SK-N-SH (cell line): ENCODE measurements at regions not wholly inside any gene's neighbourhood (a gene's known extent, or its start where the extent isn't known, plus 50 kb on each side); places are given as distances from the start of the nearest gene placed in this dataset.
"Not testable (repeated sequence)": the region's sequence is repeated elsewhere in the genome, so short reads cannot be mapped to it uniquely, and the experiment has no call there.

ENCODE experiments used
- CTCF ChIA-PET: fragments of 300-600, 350-600 bp; formaldehyde crosslinking; extraction: SDS; loops from one replicate; lab custom pipeline; 2021; lab: Yijun Ruan, JAX
- POLR2A ChIA-PET: fragments of 350-600 bp; sonication (Branson Sonifier 250); formaldehyde crosslinking; extraction: SDS; loops from one replicate; lab custom pipeline; 2020; ENCODE audit warnings: antibody characterized with exemption, inconsistent platforms; lab: Yijun Ruan, JAX
- DNase-seq: peaks from one replicate; pipeline ENCODE4 v3.0.0; 2012
- H2AFZ ChIP-seq: fragments of 200-600 bp; sonication (generic); 2 replicates; pipeline ENCODE4 v1.8.1; 2016; ENCODE audit warnings: antibody characterized with exemption, mild to moderate bottlenecking, low read depth
- H3F3A ChIP-seq: fragments of 200-600 bp; sonication (generic); replicated peaks from 2 replicates; pipeline ENCODE3; 2016; ENCODE audit warnings: antibody characterized with exemption, mild to moderate bottlenecking; ENCODE audit not compliant: insufficient read depth
- H3K27ac ChIP-seq, 2 experiments: fragments of 200-500 bp in 1 of 2; fragments of 200-600 bp in 1 of 2; sonication (Bioruptor generic) in 1 of 2; sonication (generic), shearing (Covaris generic) in 1 of 2; 2 replicates each; pipeline versions ENCODE4 v1.5.1 to v1.6.1; 2014 to 2016; ENCODE audit warnings: low read depth in 2 of 2, inconsistent platforms in 1 of 2, low read length in 1 of 2, mild to moderate bottlenecking in 1 of 2, mixed read lengths in 1 of 2
- H3K27me3 ChIP-seq: fragments of 200-600 bp; sonication (generic), shearing (Covaris generic); 2 replicates; pipeline ENCODE4 v1.6.1; 2016; ENCODE audit warnings: mixed run types; ENCODE audit not compliant: insufficient read depth
- H3K36me3 ChIP-seq, 2 experiments: fragments of 200-500 bp in 1 of 2; fragments of 200-600 bp in 1 of 2; sonication (Bioruptor generic) in 1 of 2; sonication (generic) in 1 of 2; replicated peaks in 1 of 2; 2 replicates each; pipeline versions ENCODE3 to v1.5.1; 2014 to 2016; ENCODE audit warnings: low read length in 1 of 2, mild to moderate bottlenecking in 1 of 2; ENCODE audit not compliant: insufficient read depth in 2 of 2, control insufficient read depth in 1 of 2
- H3K4me1 ChIP-seq, 2 experiments: fragments of 200-500 bp in 1 of 2; fragments of 200-600 bp in 1 of 2; sonication (Bioruptor generic) in 1 of 2; sonication (generic), shearing (Covaris generic) in 1 of 2; 2 replicates each; pipeline versions ENCODE4 v1.5.1 to v1.6.1; 2014 to 2016; ENCODE audit warnings: low read depth in 1 of 2, low read length in 1 of 2, mixed run types in 1 of 2; ENCODE audit not compliant: insufficient read depth in 2 of 2, control insufficient read depth in 1 of 2
- H3K4me2 ChIP-seq: fragments of 200-600 bp; sonication (generic), shearing (Covaris generic); 2 replicates; pipeline ENCODE4 v1.6.1; 2017; ENCODE audit warnings: mixed run types
- H3K4me3 ChIP-seq, 2 experiments: fragments of 200-500 bp in 1 of 2; fragments of 200-600 bp in 1 of 2; sonication (Bioruptor generic) in 1 of 2; sonication (generic), shearing (Covaris generic) in 1 of 2; 2 replicates each; pipeline versions ENCODE4 v1.5.1 to v1.8.1; 2014 to 2016; ENCODE audit warnings: low read depth in 2 of 2, inconsistent platforms in 1 of 2, low read length in 1 of 2, mild to moderate bottlenecking in 1 of 2, mixed read lengths in 1 of 2, moderate library complexity in 1 of 2
- H3K79me2 ChIP-seq: fragments of 200-600 bp; sonication (generic); 2 replicates; pipeline ENCODE4 v1.8.1; 2017; ENCODE audit warnings: mild to moderate bottlenecking; ENCODE audit not compliant: insufficient read depth
- H3K9ac ChIP-seq: fragments of 200-600 bp; sonication (generic); 2 replicates; pipeline ENCODE4 v1.6.1; 2017; ENCODE audit warnings: mixed run types
- H3K9me2 ChIP-seq: fragments of 200-600 bp; sonication (generic); 2 replicates; pipeline ENCODE4 v1.6.1; 2017; ENCODE audit warnings: mixed run types
- H3K9me3 ChIP-seq: fragments of 200-600 bp; sonication (generic); 2 replicates; pipeline ENCODE4 v1.6.1; 2017; ENCODE audit warnings: mixed run types, mild to moderate bottlenecking, moderate library complexity
- H4K20me1 ChIP-seq: fragments of 200-600 bp; sonication (generic); 2 replicates; pipeline ENCODE4 v1.6.1; 2017; ENCODE audit warnings: mild to moderate bottlenecking, mixed run types; ENCODE audit not compliant: insufficient read depth
- EZH2phosphoT487 ChIP-seq: fragments of 200-600 bp; sonication (generic); IDR thresholded peaks from 2 replicates; pipeline ENCODE4 v1.6.1; 2017; ENCODE audit warnings: low read depth, mixed run types, mild to moderate bottlenecking, antibody characterized with exemption, moderate library complexity, borderline replicate concordance
- MEF2A ChIP-seq: IDR thresholded peaks from 2 replicates; pipeline ENCODE4 v1.4.0; 2012; ENCODE audit warnings: low read depth, borderline replicate concordance
- MXI1 ChIP-seq: IDR thresholded peaks from 2 replicates; pipeline ENCODE4 v1.6.1; 2012; ENCODE audit warnings: mild to moderate bottlenecking, low read depth, low read length, improper control_type of control experiment
- NFIC ChIP-seq: IDR thresholded peaks from 2 replicates; pipeline ENCODE4 v1.4.0; 2012; ENCODE audit warnings: borderline replicate concordance
- POLR2AphosphoS5 ChIP-seq: IDR thresholded peaks from 2 replicates; pipeline ENCODE4 v1.6.1; 2012; ENCODE audit warnings: low read depth, low read length
- RFX5 ChIP-seq: IDR thresholded peaks from 2 replicates; pipeline ENCODE4 v1.6.1; 2012; ENCODE audit warnings: mild to moderate bottlenecking, improper control_type of control experiment, low read length
- RXRA ChIP-seq: IDR thresholded peaks from 2 replicates; pipeline ENCODE4 v1.4.0; 2012; ENCODE audit warnings: low read depth, mild to moderate bottlenecking, borderline replicate concordance
- TCF12 ChIP-seq: IDR thresholded peaks from 2 replicates; pipeline ENCODE4 v1.4.0; 2012
- TEAD4 ChIP-seq: IDR thresholded peaks from 2 replicates; pipeline ENCODE4 v1.4.0; 2012; ENCODE audit warnings: mild to moderate bottlenecking, borderline replicate concordance; ENCODE audit not compliant: insufficient read depth
- WGBS: methylation state at CpG from one replicate; pipeline ENCODE4 v1.1.6; 2017; ENCODE audit warnings: low lambda C conversion rate; 5-methylcytosine and 5-hydroxymethylcytosine counted together
- TF ChIP-seq, protein P1 (sequence below): IDR thresholded peaks from 2 replicates; pipeline ENCODE4 v1.4.0; 2012; ENCODE audit warnings: low read depth
- TF ChIP-seq, protein P2 (sequence below): fragments of 200-600 bp; sonication (generic); IDR thresholded peaks from 2 replicates; pipeline ENCODE4 v1.6.1; 2017; ENCODE audit warnings: antibody characterized with exemption, mild to moderate bottlenecking, moderate library complexity

DNA sequence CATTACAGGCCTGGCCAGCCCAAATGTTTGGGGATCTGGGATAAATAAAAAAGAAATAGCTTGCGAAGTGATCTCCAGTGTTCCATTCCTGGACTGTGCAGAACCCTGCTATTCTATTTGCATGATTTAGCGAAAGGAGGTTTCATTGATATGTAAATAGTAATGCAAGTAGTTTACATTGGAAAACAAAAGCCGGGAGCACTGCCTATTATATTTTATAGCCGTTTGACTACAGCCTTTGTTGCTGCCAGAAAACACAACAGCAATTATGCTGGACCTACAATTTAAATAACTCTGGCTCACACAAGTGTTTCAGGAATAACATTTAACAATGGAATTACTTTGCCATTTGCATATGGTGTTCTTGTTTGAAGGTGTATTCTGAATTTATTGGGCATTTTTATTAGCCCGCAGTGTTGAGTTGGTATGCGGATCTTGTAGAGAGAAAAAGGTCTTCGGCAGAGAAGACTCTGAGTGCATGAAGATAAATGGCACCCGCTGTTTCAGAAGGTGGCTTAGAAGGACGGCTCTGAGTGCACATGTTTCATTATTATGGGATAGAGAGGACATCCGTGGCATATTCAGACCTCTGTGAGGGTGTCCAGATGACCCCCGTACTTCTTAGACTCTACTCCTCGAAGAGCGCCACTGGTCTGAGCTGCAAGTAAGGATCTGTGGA, 315.0 kb downstream of the BRD1 start:
- 35% methylated on average over 13 of the region's 13 CpGs for WGBS

DNA sequence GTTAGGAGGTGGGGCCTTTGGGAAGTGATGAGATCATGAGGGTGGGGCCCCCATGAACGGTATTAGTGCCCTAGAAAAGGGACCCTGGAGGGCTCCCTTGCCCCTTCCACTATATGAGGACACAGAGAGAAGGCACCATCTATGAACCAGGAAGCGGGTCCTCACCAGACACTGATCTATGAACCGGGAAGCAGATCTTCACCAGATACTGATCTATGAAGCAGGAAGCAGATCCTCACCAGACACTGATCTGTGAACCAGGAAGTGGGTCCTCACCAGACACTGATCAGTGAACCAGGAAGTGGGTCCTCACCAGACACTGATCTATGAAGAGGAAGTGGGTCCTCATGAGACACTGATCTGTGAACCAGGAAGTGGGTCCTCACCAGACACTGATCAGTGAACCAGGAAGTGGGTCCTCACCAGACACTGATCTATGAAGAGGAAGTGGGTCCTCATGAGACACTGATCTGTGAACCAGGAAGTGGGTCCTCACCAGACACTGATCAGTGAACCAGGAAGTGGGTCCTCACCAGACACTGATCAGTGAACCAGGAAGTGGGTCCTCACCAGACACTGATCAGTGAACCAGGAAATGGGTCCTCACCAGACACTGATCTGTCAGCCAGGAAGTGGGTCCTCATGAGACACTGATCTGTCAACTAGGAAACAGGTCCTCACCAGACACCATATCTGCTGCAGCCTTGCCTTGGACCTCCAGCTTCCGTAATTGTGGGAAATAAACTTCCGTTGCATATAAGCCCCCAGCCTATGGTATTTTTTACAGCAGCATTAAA, 316.1 kb downstream of the BRD1 start:
- H3K9me3 ChIP-seq, H3K79me2 ChIP-seq, H2AFZ ChIP-seq, CTCF ChIA-PET, H3K27me3 ChIP-seq, H3F3A ChIP-seq, H4K20me1 ChIP-seq, H3K27ac ChIP-seq, H3K9ac ChIP-seq, H3K9me2 ChIP-seq, POLR2A ChIA-PET, H3K4me3 ChIP-seq, H3K4me2 ChIP-seq, DNase-seq, H3K36me3 ChIP-seq, H3K4me1 ChIP-seq: not testable (repeated sequence)
- 7% methylated on average over 5 of the region's 5 CpGs for WGBS

More for the DNA sequence above, 315.0 kb downstream of the BRD1 start:
- no peaks in the 10 kb centered on the region for H3K36me3 ChIP-seq
- no peaks in the 10 kb centered on the region for H3K9me2 ChIP-seq
- H3K9me3 ChIP-seq, result no peaks in the 10 kb centered on the region; the same call in 1 of the 2 replicates
- H3K27me3 ChIP-seq, result no peaks in the 10 kb centered on the region
- H3K4me1 ChIP-seq, result no peaks in the 10 kb centered on the region
- H3K4me3 ChIP-seq, result no peak overlapping the region
- H3K79me2 ChIP-seq, result no peaks in the 10 kb centered on the region
- H2AFZ ChIP-seq, result no peak overlapping the region
- H3F3A ChIP-seq, result no peaks in the 10 kb centered on the region
- no peak for DNase-seq
- ChIA-PET POLR2A (no interaction called here), CTCF (no interaction called here)
- no peak overlapping the region for H3K4me2 ChIP-seq
- H4K20me1 ChIP-seq, result no peaks in the 10 kb centered on the region
- TF ChIP-seq RXRA (no peak), MXI1 (no peak), POLR2AphosphoS5 (no peak), EZH2phosphoT487 (no peak), MEF2A (no peak), NFIC (no peak)
- TF ChIP-seq, protein P1, sequence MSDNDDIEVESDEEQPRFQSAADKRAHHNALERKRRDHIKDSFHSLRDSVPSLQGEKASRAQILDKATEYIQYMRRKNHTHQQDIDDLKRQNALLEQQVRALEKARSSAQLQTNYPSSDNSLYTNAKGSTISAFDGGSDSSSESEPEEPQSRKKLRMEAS, result no peak
- TF ChIP-seq, protein P2, sequence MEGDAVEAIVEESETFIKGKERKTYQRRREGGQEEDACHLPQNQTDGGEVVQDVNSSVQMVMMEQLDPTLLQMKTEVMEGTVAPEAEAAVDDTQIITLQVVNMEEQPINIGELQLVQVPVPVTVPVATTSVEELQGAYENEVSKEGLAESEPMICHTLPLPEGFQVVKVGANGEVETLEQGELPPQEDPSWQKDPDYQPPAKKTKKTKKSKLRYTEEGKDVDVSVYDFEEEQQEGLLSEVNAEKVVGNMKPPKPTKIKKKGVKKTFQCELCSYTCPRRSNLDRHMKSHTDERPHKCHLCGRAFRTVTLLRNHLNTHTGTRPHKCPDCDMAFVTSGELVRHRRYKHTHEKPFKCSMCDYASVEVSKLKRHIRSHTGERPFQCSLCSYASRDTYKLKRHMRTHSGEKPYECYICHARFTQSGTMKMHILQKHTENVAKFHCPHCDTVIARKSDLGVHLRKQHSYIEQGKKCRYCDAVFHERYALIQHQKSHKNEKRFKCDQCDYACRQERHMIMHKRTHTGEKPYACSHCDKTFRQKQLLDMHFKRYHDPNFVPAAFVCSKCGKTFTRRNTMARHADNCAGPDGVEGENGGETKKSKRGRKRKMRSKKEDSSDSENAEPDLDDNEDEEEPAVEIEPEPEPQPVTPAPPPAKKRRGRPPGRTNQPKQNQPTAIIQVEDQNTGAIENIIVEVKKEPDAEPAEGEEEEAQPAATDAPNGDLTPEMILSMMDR, result no peak
- H3K27ac ChIP-seq, result no peak overlapping the region
- H3K9ac ChIP-seq, result no peak overlapping the region

GRCh38 chr22:49510718-49511117, 317.0 kb downstream of the BRD1 start:
- Histone ChIP-seq H3K27me3 (no peaks in the 10 kb centered on the region), H3K9me3 (no peaks in the 10 kb centered on the region; the same call in 1 of the 2 replicates), H3F3A (no peaks in the 10 kb centered on the region), H3K9ac (no peak overlapping the region), H3K36me3 (no peaks in the 10 kb centered on the region), H3K9me2 (no peaks in the 10 kb centered on the region), H3K27ac (no peak overlapping the region), H3K4me2 (no peak overlapping the region), H3K79me2 (no peaks in the 10 kb centered on the region), H3K4me3 (no peak overlapping the region), H2AFZ (no peak overlapping the region), H3K4me1 (no peaks in the 10 kb centered on the region), H4K20me1 (no peaks in the 10 kb centered on the region)
- ChIA-PET POLR2A (no interaction called here), CTCF (no interaction called here)
- WGBS, result 9% methylated on average over 1 of the region's 1 CpG
- no peak for TF ChIP-seq MXI1
- no peak for TF ChIP-seq TCF12
- TF ChIP-seq TEAD4, result no peak
- TF ChIP-seq RFX5, result no peak
- DNase-seq, result no peak
